ENCODE measurements at regions not wholly inside any gene's neighbourhood (a gene's known extent, or its start where the extent isn't known, plus 50 kb on each side); places are given as distances from the start of the nearest gene placed in this dataset.

DNA sequence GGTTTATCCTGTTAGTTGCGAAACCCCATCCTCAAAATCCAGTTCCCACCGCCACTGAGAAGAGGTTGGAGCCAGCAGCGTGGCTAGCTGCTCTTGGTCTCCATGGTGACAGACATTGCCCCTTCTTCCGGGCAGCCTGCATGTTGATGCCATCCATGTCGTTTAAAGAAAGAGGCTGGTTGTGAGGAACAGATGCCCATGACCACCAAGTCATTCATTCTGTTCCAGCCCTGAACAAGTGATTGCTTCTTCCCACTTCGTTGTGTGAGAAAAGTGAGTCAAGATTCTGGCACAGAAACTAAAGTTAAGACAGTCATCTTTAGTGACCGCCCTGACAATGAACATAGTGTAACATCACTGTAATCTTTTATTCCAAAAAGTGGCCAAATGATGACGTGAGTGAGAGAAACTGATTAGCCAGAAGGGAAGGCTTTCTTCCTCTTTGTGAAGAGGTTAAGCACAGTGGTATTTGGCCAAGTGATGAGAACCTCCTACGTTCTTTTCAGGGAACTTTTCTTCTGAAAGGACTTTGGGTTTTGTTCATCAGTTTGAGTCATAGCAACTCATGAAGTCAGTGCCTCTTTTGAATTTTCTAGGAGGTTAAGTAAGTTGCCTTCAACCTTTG, 272.5 kb downstream of the GALR1 start:
- no peak for DNase-seq

DNA sequence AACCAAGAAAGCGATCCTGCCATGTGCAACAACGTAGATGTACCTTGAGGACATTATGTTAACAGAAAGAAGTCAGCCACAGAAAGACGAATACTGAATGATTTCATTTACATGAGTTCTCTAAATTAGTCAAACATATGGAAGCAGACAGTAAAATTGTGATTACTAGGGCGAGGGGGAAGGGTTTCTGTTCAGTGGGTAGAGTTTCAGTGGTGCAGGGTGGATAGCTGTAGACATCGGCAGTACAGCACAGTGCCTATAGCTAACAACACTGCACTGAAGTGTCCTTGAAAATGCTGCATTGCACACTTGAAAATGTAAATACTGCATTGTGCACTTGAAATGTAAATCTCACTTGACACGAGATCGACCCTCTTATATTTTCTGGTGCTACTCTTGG, 275.3 kb downstream of the GALR1 start:
- DNase-seq = no peak

DNA sequence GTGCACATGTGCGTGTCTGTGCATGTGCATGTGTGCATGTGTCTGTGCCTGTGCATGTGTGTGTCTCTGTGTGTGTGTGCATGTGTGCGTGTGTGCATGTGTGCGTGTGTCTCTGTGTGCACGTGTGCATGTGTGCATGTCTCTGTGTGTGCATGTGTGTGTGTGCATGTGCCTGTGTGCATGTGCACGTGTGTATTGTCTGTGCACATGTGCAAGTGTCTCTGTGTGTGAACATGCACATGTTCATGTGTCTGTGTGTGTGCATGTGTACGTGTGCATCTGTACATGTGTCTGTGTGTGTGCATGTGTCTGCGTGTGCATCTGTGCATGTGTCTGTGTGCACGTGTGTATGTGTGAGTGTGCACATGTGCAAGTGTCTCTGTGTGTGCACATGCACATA, 277.3 kb downstream of the GALR1 start:
- no peak for DNase-seq

DNA sequence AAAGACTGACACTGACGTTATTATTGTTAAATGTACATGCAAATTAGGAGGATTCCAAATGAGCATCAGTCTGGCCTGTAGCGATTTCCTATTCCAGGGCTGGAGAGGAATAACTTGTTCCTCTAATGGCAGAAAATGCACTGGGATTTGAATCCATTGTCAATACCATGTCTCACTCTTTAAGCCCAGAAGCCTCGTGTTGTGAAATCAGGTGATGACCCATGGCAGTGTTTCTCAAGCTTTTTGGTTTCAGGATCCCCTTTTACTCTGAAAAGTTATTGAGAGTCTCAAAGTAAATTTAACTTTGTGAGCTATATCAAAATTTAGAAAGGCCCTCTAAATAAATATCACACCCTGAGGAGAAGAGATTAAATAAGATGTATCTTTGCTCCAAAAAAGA, 279.2 kb downstream of the GALR1 start:
- no peak for DNase-seq

DNA sequence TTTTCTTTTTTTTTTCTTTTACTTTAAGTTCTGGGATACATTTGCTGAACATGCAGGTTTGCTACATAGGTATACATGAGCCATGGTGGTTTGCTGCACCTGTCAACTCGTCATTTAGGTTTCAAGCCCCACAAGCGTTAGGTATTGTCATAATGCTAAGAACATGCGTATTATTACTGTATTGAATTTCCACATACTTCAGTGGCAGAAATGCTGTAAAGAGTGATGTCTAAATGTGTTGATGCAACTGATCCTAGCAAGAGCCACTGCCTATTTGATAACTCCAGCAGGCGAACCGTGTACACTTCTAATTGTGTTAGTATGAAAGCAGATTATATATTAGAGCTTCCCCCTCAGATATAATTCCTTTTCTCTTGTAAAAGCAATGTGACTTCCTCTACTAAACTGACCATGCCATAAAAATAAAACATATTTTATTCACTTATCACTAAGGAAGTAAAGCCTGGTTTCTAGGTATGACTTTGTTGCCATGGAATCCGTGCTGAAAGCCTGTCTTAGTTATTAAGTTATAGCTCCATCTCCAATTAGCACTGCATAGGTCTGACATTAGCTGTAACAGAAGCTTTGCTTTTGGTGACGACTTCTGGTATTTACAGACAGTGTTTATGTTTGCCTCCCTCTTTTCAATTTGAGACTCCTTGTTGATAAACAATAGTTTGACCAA, 280.0 kb downstream of the GALR1 start:
- DNase-seq = no peak

DNA sequence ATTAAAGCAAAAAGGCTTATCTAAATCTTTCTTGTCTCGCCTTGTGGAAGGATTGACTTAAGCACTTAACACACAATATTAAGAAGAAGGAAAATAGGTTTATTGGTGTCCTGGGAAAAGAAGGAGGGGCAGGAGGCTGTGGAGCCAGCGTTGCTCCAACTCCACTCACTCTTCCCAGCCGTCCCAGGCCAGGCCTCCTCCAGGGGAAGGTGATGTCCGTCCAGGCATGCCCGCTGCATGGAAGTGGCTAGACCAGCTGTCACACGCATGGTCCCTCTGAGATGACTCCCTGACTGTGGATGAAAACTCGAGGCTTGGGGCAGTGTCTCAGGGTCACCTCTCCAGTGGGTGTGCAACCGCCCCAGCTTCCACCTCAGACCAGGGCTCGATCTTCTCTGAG, 281.1 kb downstream of the GALR1 start:
- DNase-seq = no peak

DNA sequence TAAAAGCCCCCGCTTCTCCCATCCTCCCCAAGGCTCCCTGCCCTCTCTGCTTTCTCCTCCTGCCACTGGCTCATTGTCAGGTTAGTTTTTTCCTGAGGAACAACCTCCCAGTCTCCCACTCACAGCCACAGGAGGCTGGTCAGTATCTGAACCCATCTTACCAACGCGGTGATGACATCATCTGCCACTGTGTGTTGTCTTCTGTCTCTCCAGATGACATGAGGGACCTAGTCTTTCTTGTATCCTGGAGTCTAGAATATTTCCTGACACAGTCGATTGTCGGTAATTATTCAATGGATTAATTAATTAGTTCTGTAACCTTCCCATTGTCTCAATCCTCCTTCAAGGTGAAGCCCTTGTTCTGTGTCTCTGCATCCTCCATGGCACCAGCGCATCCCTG, 290.2 kb downstream of the GALR1 start:
- no peak for DNase-seq

DNA sequence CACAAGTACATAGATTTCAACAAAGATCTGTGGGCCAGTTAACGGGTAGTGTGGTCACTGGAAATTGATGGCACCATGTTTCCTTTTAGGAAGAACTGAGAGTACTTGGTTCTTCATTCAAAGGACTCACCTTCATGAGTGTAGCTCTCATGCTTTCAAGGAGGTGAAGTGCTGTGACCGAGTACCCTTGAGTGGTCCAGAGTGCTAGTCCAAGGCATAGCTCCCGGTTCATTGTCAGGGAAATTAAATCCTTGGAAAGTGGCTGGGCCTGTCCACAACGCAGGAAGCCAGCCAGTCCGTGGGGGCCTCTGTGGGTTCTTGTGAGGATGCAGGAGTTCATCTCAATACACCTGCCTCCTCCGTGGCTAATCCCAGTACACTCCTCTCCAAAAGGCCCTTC, 295.1 kb downstream of the GALR1 start:
- no peak for DNase-seq

DNA sequence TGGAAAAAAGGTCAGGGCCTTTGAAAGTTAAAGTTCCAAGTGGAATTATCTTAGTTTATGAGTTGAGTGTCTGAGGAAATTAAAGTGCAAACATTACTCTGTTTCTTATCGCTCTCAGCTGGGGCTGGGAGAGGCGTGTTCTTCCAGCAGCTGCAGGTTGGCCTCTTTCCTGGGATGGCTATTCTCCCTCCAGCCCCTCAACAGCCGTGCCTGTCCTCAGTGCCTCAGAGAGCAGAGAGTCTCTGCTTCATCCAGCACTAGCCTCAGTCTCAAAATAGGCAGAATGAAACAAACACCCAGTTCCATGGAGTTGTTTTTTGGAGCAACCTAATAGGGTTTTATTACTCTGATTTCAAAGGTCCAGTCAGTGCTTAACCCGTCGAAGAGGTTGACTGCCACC, 298.1 kb downstream of the GALR1 start:
- no peak for DNase-seq

DNA sequence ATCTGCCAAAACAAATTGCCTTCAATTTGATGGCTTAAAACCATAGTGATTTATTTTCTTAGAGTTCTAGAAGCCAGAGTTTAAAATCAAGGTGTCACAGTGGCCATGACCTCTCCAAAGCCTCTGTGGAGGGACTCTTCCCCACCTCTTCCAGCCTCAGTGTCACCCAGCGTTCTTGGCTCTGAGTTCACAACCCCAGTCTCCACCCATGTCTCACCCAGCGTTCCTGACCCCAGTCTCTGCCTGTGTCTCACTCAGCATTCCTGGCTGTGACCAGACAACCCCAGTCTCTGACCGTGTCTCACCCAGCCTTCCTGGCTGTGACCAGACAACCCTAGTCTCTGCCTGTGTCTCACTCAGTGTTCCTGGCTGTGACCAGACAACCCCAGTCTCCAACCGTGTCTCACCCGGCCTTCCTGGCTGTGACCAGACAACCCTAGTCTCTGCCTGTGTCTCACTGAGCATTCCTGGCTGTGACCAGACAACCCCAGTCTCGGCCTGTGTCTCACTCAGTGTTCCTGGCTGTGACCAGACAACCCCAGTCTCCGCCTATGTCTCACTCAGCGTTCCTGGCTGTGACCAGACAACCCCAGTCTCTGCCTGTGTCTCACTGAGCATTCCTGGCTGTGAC, 299.3 kb downstream of the GALR1 start:
- no peak for DNase-seq

DNA sequence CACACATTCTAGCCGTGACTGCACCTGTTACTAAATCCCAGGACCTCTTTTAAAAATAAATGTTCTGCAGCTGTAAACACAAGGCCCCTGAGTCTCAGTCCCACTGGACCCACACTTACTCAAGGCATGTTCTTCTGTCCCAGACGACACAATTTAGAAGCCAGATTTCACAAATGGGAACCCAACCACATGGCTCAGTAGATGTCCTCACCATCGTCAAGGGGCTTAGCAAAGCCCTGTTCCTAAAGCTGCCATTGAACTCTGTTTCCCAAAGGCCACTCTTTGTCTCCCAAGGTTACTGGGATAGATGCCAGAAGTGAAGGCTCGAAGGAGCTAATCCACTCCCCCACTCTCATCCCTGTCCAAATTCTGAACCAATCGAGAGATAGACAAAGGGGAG, 301.0 kb downstream of the GALR1 start:
- DNase-seq = no peak

DNA sequence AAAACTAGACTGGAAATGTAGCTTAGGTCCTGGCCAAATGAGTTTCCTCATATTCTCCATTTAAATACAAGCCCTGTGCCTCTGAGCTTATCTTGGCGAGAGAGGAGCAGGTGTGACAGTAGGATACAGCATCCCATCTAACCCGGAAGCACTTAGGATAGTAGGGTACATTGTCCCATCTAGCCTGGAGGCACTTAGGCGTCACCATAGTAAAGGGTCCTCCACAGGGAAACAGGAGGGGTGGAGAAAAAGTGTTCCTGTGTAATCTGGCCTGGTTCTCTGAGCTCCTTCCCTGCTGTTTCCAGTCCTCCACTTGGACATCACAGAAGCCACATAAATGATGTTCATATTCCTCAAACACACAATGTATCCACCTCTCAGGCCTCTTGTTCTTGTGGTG, 301.4 kb downstream of the GALR1 start:
- no peak for DNase-seq

DNA sequence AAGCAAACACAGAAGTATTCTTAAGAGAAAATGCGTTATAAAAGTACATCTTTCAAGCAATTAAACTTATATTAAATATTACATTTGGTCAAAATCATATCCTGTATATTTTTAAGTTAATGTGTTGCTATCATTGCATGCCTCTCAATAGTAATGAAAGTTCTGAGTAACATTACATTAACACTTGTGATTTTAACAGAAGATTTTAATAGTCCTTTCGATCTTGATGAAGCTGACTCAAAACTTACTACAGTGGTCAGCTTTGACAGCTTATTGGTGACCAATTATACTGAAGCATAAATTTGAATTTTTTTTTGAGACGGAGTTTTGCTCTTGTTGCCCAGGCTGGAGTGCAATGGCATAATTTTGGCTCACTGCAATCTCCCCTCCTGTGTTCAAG, 303.3 kb downstream of the GALR1 start:
- no peak for DNase-seq

DNA sequence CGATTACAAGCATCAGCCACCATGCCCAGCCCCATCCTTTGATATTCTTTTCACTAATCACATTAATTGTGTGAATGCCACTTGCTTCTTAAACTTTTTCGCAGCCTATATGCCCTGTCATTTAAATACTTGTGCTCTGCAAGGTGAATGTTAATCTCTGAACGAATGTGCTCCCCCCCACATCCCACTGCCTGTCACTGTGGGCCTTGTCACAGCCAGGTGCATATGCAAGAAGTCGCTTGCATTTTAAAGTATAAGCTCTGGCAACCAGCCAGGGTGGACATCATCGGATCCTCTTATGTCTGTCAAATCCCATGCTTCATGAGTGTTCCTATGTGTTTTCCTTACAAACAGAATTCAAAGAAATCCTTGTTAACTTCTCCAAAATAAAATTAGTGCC, 304.4 kb downstream of the GALR1 start:
- DNase-seq = no peak

DNA sequence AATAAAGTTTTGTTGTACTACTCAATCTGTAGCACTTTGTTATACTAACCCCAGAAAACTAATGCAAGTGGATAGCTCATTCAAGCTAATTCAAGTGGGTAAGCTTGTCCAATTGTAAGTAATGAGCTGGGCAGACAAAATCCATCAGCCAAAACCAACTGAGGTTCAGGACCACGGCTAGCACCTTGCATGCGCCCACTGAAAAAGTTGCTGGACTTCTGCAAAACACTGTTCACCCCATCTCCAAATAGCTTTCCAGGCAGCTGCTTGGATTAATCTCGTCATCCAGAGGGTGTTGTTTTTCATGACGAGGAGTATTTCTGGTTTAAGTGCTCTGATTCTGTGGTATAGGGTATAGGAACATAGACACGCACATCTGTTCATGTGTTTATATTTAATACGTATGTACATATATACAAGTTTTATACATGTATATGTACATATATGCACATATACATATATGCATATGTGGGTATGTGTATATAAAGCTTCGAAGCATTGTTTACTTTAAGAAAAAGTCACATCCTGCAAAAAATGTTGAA, 307.5 kb downstream of the GALR1 start:
- DNase-seq = no peak

DNA sequence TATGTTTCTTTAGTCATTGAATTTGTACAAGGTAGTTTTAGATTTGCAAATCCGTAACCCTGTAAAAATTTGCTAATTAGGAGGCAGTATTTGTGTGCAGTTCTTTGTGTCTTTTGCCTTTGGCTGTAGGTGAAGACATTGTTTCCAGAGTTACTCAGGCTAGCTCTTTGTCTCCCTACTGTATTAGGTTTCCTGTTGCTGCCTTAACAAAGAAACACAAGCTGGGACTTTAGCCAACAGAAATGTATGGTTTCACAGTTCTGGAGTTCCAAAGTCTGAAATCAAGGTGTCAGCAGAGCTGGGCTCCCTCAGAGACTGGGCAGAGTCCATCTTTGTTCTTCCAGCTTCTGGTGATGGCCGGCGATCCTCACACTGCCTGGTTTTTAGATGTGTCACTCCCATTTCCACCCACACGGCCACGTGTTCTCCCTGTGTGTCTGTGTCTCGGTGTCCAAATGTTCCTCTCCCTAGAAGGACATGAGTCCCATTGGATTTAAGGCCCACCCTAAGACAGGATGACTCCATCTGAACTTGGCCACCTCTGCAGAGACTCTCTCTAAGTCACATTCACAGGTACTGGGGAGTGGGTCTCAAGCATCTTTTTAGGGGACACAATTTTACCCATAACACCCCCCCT, 309.7 kb downstream of the GALR1 start:
- no peak for DNase-seq

DNA sequence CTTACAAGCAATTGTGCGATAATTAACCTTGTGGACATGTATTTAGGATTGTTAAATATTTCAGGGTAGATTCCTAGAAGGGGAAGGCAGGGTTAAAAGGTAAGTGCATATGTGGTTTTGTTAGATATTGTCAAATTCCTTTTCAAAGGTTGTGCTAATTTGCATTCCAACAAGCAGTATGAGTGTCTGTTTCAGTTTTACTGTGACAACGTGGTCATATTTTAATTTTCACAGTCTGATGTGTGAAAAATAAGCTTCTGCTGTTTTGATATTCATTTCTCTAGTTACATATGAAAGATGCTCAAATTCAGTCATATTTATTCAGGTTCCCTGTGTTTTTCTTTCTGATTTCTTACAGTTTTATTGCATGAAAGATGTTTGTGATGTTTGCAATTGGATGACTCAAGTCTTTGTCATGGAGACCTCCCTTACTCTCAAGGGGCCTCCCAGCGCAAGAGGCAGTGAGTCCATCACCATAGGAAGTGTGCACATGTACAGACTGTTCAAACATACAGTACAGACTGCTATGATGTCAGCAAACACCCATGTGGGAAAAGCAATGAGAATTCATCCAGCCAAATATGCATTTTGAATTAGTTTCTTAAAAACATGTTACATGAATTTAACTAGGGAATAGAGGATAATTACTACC, 310.8 kb downstream of the GALR1 start:
- no peak for DNase-seq

DNA sequence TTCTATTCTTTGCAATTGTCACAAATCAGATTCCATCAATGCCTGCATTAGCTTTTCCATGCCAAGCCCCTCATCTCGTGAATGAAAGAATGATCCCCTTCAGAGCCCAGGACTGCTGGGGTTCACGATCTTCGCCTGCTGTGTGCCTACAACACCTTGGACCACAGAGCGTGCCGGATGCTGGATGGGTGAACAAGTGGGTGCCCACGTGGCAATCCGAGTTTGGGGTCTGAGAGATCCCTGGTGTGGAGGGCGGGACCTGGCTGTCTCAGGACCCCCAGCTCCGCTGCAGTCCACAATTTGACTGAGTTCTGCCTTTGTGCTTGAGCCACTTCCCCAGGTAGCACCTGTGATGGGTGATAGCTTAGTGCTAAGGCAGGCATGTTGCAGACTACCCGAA, 317.0 kb downstream of the GALR1 start:
- no peak for DNase-seq

DNA sequence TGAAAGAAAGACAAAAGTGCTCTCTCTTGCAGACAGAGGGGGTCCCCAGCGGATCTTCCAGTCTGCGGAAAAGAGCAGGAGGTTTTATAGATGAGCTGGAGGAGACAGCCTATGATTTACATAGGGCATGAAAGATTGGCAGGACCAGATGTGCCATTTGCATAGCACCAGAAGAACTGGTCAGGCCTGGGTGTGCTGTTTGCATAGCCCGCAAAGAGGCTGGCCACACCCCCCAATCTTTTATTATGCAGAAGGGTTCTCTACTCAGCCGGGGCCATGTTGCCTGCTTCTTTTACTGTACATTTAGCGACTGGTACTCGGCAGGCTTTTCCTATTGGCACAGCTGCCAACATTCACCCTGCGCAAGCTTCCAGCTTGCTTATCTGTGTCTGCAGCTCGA, 317.6 kb downstream of the GALR1 start:
- DNase-seq = no peak

DNA sequence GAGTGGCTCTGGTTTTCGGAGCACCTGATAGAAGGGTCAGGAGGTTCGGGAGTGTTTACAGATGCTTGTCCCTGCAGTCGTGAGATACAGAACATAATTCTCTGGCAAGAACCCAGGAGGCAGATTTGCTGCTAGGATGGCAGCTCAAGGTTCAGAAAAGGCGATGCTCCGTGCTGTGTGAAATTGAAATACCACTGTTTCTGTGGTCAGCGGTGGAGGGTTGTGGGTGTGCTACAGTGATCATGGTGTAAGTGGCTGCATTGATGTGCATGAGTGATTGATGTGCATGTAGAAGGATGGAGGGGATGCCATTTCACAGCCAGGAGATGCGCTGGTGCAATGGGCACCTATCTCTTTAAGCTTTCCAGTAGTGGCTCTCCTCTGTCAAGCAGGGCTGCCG, 322.1 kb downstream of the GALR1 start:
- no peak for DNase-seq

DNA sequence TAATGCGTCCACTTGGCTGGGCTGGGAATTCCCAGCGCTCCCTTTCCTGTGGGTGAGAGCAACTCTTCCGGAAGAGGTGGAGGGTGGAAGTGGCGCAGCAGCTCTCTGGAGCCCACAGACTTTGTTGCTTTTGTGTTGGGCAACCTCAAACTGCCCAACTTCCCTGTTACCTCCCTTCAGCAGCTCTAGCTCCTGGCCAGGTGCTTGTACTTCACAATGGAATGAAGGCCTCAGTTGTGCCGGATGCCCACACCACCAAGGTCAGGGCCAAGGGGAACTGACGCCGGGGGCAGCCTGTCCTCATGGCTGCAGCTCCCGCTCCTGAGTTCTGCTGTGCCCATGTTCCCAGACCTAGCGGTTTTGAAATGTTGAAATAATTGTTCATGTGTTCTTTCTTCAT, 322.9 kb downstream of the GALR1 start:
- no peak for DNase-seq

DNA sequence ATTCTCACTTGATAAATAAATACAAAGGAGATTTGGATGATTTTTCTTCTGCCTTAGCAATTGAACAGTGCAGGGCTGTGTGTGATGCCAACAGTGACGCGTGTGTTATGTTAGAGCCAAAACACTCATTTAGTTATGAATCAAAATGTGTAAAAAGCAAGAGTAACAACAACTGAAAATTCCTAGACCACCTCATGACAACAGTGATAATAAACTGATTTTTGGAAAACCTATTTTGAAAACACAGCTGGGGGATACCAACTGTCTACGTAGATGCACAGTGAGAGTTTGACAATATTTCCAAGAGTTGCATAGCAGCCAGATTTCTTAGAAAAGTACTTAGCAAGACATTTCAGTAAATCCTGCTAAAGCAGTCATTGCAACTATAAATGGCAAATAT, 323.9 kb downstream of the GALR1 start:
- no peak for DNase-seq

DNA sequence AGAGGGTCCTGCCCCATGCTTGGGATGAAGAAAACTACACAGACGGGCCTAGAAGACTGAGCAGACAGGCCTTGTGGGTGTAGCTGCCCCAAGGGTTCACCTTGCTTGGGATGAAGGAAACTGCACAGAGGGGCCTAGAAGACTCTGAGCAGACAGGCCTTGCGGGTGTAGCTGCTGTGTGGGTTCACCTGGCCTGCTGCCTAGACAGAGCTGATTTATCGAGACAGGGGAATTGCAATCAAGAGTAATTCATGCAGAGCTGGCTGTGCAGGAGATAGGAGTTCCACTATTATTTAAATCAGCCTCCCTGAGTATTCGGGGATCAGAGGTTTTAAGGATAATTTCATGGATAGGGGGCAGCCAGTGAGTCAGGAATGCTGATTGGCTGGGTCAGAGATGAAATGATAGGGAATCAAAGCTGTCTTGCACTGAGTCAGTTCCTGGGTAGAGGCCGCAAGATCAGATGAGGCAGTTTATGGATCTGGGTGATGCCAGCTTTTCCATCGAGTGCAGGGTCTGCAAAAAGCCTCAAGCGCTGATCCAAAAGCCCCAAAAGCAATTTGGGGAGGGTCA, 341.4 kb downstream of the GALR1 start:
- no peak for DNase-seq
